Ovary (tissue), 3 donors: ENCODE measurements at regions not wholly inside any gene's neighbourhood (a gene's known extent, or its start where the extent isn't known, plus 50 kb on each side); places are given as distances from the start of the nearest gene placed in this dataset.

Source experiments
- EP300 ChIP-seq: sonication (generic); formaldehyde crosslinking; IDR thresholded peaks from one replicate; pipeline ENCODE4 v1.6.1; 2017; ENCODE audit warnings: antibody characterized with exemption
- POLR2A ChIP-seq: fragments of 450-650 bp; IDR thresholded peaks from one replicate; pipeline ENCODE4 v1.6.1; 2017; ENCODE audit warnings: antibody characterized with exemption, mild to moderate bottlenecking, moderate library complexity
- TF ChIP-seq, protein P1 (sequence below), 3 donors: fragments of 450-650 bp in 2 of 3; fragments of 200-600 bp in 1 of 3; IDR thresholded peaks; one replicate each; pipeline versions ENCODE4 v1.5.1 to v1.8.0; 2016 to 2022; ENCODE audit warnings: antibody characterized with exemption in 3 of 3, mild to moderate bottlenecking in 1 of 3
- donor health status: DM: no; HTN: no; CAD: no.

DNA sequence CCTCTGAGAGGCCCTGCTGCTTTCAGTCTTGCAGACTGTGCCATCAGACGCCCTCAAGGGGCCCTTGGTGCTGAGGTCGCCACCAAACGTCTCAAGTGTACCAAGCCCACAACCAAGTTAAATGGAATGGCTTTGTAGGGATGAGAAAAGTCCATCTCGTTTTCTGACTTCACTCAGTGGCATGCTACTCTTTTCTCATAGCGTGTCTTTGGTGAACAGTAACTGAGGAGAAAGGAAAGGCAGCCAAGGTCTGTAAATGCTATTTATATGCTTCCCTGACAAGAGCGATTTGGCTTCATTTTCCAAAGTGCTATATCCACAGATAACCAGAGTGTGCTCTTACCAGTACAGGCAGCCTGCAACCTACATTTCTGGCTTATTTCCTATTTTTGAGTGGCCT is 123.0 kb downstream of the MTX2 start:
- TF ChIP-seq, protein P1, sequence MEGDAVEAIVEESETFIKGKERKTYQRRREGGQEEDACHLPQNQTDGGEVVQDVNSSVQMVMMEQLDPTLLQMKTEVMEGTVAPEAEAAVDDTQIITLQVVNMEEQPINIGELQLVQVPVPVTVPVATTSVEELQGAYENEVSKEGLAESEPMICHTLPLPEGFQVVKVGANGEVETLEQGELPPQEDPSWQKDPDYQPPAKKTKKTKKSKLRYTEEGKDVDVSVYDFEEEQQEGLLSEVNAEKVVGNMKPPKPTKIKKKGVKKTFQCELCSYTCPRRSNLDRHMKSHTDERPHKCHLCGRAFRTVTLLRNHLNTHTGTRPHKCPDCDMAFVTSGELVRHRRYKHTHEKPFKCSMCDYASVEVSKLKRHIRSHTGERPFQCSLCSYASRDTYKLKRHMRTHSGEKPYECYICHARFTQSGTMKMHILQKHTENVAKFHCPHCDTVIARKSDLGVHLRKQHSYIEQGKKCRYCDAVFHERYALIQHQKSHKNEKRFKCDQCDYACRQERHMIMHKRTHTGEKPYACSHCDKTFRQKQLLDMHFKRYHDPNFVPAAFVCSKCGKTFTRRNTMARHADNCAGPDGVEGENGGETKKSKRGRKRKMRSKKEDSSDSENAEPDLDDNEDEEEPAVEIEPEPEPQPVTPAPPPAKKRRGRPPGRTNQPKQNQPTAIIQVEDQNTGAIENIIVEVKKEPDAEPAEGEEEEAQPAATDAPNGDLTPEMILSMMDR (IDR thresholded peaks at IDR 0.05), result no peak
- TF ChIP-seq EP300, result no peak
- no peak for TF ChIP-seq POLR2A
